GM12873 (cell line): ENCODE measurements at regions not wholly inside any gene's neighbourhood (a gene's known extent, or its start where the extent isn't known, plus 50 kb on each side); places are given as distances from the start of the nearest gene placed in this dataset.

Experiments used
- CTCF ChIP-seq: IDR thresholded peaks from 2 replicates; pipeline ENCODE4 v1.5.1; 2012; ENCODE audit warnings: low read depth, mild to moderate bottlenecking, moderate library complexity, low read length, control low read depth; ENCODE audit not compliant: insufficient read depth; ENCODE audit errors: missing control alignments

- TF ChIP-seq CTCF: no peak
These were observed 163.4 kb downstream of the FOXO1 start for GRCh38 chr13:40503011-40503410.

GRCh38 chr13:40503966-40504591, 162.4 kb downstream of the FOXO1 start:
- no peak for TF ChIP-seq CTCF

GRCh38 chr13:40504641-40505040, 161.8 kb downstream of the FOXO1 start:
- TF ChIP-seq CTCF: no peak

- no peak for TF ChIP-seq CTCF
These were observed 161.2 kb downstream of the FOXO1 start for GRCh38 chr13:40505196-40505595.
